MM.1S (cell line): ENCODE measurements at regions not wholly inside any gene's neighbourhood (a gene's known extent, or its start where the extent isn't known, plus 50 kb on each side); places are given as distances from the start of the nearest gene placed in this dataset.
"Not testable (repeated sequence)": the region's sequence is repeated elsewhere in the genome, so short reads cannot be mapped to it uniquely, and the experiment has no call there.

Experiments
- DNase-seq: peaks from one replicate; pipeline ENCODE4 v3.0.0-alpha.2; 2015
- H2AFZ ChIP-seq: fragments of 300-600 bp; sonication (generic); 2 replicates; pipeline ENCODE4 v1.6.0; 2016; ENCODE audit warnings: antibody characterized with exemption, low read length
- H3F3A ChIP-seq: fragments of 300-600 bp; sonication (generic); 2 replicates; pipeline ENCODE4 v1.6.1; 2016; ENCODE audit warnings: mild to moderate bottlenecking, antibody characterized with exemption, low read length, moderate library complexity, mixed read lengths; ENCODE audit not compliant: insufficient read depth
- H3K27ac ChIP-seq: fragments of 300-600 bp; sonication (generic); 2 replicates; pipeline ENCODE4 v1.5.1; 2016; ENCODE audit warnings: mild to moderate bottlenecking, low read length
- H3K27me3 ChIP-seq: fragments of 300-600 bp; sonication (generic); replicated peaks from 2 replicates; pipeline ENCODE4 v1.6.0; 2016; ENCODE audit warnings: low read length; ENCODE audit not compliant: insufficient read depth
- H3K36me3 ChIP-seq: fragments of 300-600 bp; sonication (generic); replicated peaks from 2 replicates; pipeline ENCODE4 v1.6.1; 2016; ENCODE audit warnings: mild to moderate bottlenecking, low read length, mixed read lengths; ENCODE audit not compliant: insufficient read depth
- H3K4me1 ChIP-seq: fragments of 300-600 bp; sonication (generic); 2 replicates; pipeline ENCODE4 v1.6.1; 2016; ENCODE audit warnings: low read length, mixed read lengths
- H3K4me2 ChIP-seq: fragments of 300-600 bp; sonication (generic); 2 replicates; pipeline ENCODE4 v1.6.0; 2016; ENCODE audit warnings: low read depth, low read length
- H3K4me3 ChIP-seq: fragments of 300-600 bp; sonication (generic); 2 replicates; pipeline ENCODE4 v1.5.1; 2016; ENCODE audit warnings: low read length, mixed read lengths
- H3K79me2 ChIP-seq: fragments of 300-600 bp; sonication (generic); 2 replicates; pipeline ENCODE4 v1.6.1; 2016; ENCODE audit warnings: mixed run types, low read length, mixed read lengths
- H3K9ac ChIP-seq: fragments of 300-600 bp; sonication (generic); 2 replicates; pipeline ENCODE4 v1.6.1; 2016; ENCODE audit warnings: low read length, mixed read lengths
- H3K9me2 ChIP-seq: fragments of 300-600 bp; sonication (generic); replicated peaks from 2 replicates; pipeline ENCODE4 v1.6.1; 2016; ENCODE audit warnings: mild to moderate bottlenecking, low read length, mixed read lengths; ENCODE audit not compliant: insufficient read depth
- H3K9me3 ChIP-seq: fragments of 300-600 bp; sonication (generic); replicated peaks from 2 replicates; pipeline ENCODE4 v1.6.1; 2016; ENCODE audit warnings: mild to moderate bottlenecking, low read length, mixed read lengths; ENCODE audit not compliant: insufficient read depth
- H4K20me1 ChIP-seq: fragments of 300-600 bp; sonication (generic); 2 replicates; pipeline ENCODE4 v1.6.1; 2016; ENCODE audit warnings: mild to moderate bottlenecking, low read length, moderate library complexity, mixed read lengths; ENCODE audit not compliant: insufficient read depth
- CTCF ChIP-seq: fragments of 300-600 bp; sonication (generic); IDR thresholded peaks from 2 replicates; pipeline ENCODE4 v1.5.1; 2016; ENCODE audit warnings: antibody characterized with exemption, low read length, mixed read lengths
- EZH2 ChIP-seq: fragments of 300-600 bp; sonication (generic); optimal IDR thresholded peaks from 2 replicates; pipeline ENCODE3; 2017; ENCODE audit warnings: low read depth, mild to moderate bottlenecking, antibody characterized with exemption, low read length, mixed read lengths
- EZH2phosphoT487 ChIP-seq: fragments of 300-600 bp; sonication (generic); IDR thresholded peaks from 2 replicates; pipeline ENCODE4 v1.6.1; 2018; ENCODE audit warnings: antibody characterized with exemption, low read length

- no peak for DNase-seq
- Histone ChIP-seq H3K4me3 (no peak overlapping the region), H3K9me2 (no peaks in the 10 kb centered on the region), H3K4me2 (no peak overlapping the region), H2AFZ (no peak overlapping the region), H3F3A (no peaks in the 10 kb centered on the region), H3K27me3 (no peaks in the 10 kb centered on the region), H3K79me2 (no peaks in the 10 kb centered on the region), H3K9ac (no peak overlapping the region), H3K4me1 (no peaks in the 10 kb centered on the region), H3K36me3 (no peaks in the 10 kb centered on the region), H4K20me1 (no peaks in the 10 kb centered on the region), H3K27ac (no peak overlapping the region), H3K9me3 (no peaks in the 10 kb centered on the region)
- no peak for TF ChIP-seq EZH2phosphoT487
- no peak for TF ChIP-seq EZH2
- TF ChIP-seq CTCF = no peak
These were observed 792.0 kb downstream of the KCNA4 start for GRCh38 chr11:29224739-29225384.

GRCh38 chr11:29219531-29219930, 797.3 kb downstream of the KCNA4 start:
- not testable (repeated sequence) for H3K4me3 ChIP-seq, H3K9me2 ChIP-seq, H3K27ac ChIP-seq, H3K36me3 ChIP-seq, H3K79me2 ChIP-seq, H3F3A ChIP-seq, H3K4me1 ChIP-seq, H4K20me1 ChIP-seq, H3K4me2 ChIP-seq, DNase-seq, H3K27me3 ChIP-seq, H3K9me3 ChIP-seq, H3K9ac ChIP-seq, H2AFZ ChIP-seq

DNA sequence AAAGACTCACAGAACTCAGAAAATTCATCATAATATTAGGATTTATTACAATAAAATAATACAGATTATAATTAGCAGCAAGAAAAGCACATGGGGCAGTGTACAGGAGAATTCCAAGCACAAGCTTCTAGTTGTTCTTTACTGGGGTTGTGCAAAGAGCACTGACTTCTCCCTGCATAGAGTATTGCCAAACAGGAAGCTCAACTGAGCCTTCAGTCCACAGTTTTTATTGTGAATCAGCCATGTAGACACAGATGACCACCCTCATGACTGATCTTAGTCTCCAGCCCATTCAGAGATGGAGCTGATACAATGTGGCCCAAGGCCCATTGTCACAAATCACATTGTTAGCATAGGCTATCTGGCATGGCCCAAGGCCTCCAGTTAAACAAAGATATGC, 798.9 kb downstream of the KCNA4 start:
- H4K20me1 ChIP-seq = no peaks in the 10 kb centered on the region

More for the DNA sequence above, 798.9 kb downstream of the KCNA4 start:
- Histone ChIP-seq H3K4me3 (no peak overlapping the region), H3K9me3 (no peaks in the 10 kb centered on the region), H3K9me2 (no peaks in the 10 kb centered on the region), H3K4me2 (no peak overlapping the region), H3K79me2 (no peaks in the 10 kb centered on the region), H3K4me1 (no peaks in the 10 kb centered on the region), H3K27ac (no peak overlapping the region), H3K27me3 (no peaks in the 10 kb centered on the region), H2AFZ (no peak overlapping the region), H3K36me3 (no peaks in the 10 kb centered on the region), H3F3A (no peaks in the 10 kb centered on the region), H3K9ac (no peak overlapping the region)
- no peak for DNase-seq
- no peak for TF ChIP-seq EZH2phosphoT487
- TF ChIP-seq EZH2 = no peak
- TF ChIP-seq CTCF = no peak
